ENCODE measurements at regions not wholly inside any gene's neighbourhood (a gene's known extent, or its start where the extent isn't known, plus 50 kb on each side); places are given as distances from the start of the nearest gene placed in this dataset.

DNA sequence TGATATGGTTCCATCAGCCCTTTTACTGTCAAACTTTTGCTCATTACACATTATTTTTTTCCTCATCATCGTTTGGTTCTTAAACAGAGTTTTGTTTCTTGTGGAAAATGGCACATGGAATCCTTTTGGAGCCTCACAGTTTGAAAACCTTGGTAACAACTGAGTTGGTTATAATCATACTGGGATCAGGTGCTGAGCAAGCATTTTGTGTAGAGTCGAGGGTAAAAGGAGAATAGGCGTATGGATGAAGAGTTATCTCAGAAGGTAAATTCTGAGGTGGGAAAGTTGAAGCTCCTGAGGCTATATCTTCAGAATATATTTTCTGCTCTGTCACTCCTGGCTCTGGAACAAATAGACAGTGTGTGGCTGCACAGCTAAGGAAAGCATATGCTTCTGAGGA, 274.0 kb upstream of the DSEL start (continued):
- TF ChIP-seq, protein P1, sequence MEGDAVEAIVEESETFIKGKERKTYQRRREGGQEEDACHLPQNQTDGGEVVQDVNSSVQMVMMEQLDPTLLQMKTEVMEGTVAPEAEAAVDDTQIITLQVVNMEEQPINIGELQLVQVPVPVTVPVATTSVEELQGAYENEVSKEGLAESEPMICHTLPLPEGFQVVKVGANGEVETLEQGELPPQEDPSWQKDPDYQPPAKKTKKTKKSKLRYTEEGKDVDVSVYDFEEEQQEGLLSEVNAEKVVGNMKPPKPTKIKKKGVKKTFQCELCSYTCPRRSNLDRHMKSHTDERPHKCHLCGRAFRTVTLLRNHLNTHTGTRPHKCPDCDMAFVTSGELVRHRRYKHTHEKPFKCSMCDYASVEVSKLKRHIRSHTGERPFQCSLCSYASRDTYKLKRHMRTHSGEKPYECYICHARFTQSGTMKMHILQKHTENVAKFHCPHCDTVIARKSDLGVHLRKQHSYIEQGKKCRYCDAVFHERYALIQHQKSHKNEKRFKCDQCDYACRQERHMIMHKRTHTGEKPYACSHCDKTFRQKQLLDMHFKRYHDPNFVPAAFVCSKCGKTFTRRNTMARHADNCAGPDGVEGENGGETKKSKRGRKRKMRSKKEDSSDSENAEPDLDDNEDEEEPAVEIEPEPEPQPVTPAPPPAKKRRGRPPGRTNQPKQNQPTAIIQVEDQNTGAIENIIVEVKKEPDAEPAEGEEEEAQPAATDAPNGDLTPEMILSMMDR (IDR thresholded peaks at IDR 0.05; ENCODE audit: low read depth, low read length, missing input control), result no peak
- TF ChIP-seq ATF3 (IDR thresholded peaks at IDR 0.05), result no peak
- TF ChIP-seq, protein P2, sequence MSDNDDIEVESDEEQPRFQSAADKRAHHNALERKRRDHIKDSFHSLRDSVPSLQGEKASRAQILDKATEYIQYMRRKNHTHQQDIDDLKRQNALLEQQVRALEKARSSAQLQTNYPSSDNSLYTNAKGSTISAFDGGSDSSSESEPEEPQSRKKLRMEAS (IDR thresholded peaks at IDR 0.05), result no peak
- no peak for TF ChIP-seq YY1 (IDR thresholded peaks at IDR 0.05)

DNA sequence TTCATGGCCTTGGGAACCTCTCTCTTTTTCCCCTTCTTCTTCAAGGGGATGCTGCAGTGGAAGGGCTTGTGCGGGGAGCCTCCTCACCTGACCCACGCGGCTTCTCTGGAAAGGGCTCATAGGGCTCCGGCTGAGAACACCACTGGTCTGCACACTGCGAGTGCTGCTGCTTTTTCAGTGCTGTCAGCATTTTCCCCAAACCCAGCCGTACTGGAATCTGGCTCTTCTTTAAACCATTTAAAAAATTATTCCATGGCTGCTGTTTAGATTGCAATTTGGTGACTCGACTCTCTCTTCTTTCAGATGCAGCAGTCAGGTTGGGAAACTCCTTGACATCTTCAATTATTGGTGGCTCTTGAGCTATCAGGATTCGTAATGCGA, 272.6 kb upstream of the DSEL start:
- Histone ChIP-seq H3K9ac (ENCODE audit: low read depth in 1 of 2, low read length in 2 of 2) (no peak overlapping the region), H3K4me3 (ENCODE audit: low read depth in 1 of 3, low read length in 3 of 3) (no peak overlapping the region), H3K27me3 (ENCODE audit: control insufficient read depth in 4 of 4, insufficient read depth in 4 of 4, low read length in 3 of 4) (peaks cover 0 to 3% (median 0%) of the 10 kb centered on the region in 4 donors), H3K27ac (ENCODE audit: low read depth in 1 of 2, low read length in 2 of 2) (no peak overlapping the region), H3K36me3 (ENCODE audit: control insufficient read depth in 4 of 4, insufficient read depth in 3 of 4, low read depth in 1 of 4, low read length in 3 of 4) (no peaks in the 10 kb centered on the region), H3K4me1 (ENCODE audit: control insufficient read depth in 4 of 4, insufficient read depth in 4 of 4, low read length in 3 of 4) (no peaks in the 10 kb centered on the region), H3K9me3 (ENCODE audit: control insufficient read depth in 4 of 4, low read length in 3 of 4) (no peaks in the 10 kb centered on the region)
- TF ChIP-seq REST (IDR thresholded peaks at IDR 0.05) (no peak), RAD21 (IDR thresholded peaks at IDR 0.05) (no peak), SP1 (IDR thresholded peaks at IDR 0.05) (no peak), FOXA1 (IDR thresholded peaks at IDR 0.05) (no peak), RXRA (IDR thresholded peaks at IDR 0.05) (no peak)
- TF ChIP-seq, protein P1 (IDR thresholded peaks at IDR 0.05; ENCODE audit: low read depth, low read length, missing input control), result no peak
- TF ChIP-seq, protein P2 (IDR thresholded peaks at IDR 0.05), result no peak
- no peak for DNase-seq (ENCODE audit: low spot score)
- 85% methylated on average over 9 of the region's 9 CpGs for WGBS

All from liver (tissue), 8 donors.